ENCODE measurements at regions not wholly inside any gene's neighbourhood (a gene's known extent, or its start where the extent isn't known, plus 50 kb on each side); places are given as distances from the start of the nearest gene placed in this dataset.

- TF ChIP-seq CTCF (IDR thresholded peaks at IDR 0.05; ENCODE audit: low read depth, low read length, missing input control) = no peak
- TF ChIP-seq HNF4A (conservative IDR thresholded peaks at IDR 0.05) = no peak
- TF ChIP-seq TAF1 (conservative IDR thresholded peaks at IDR 0.05) = no peak
Observed at GRCh38 chr3:177306252-177306651, 109.0 kb upstream of the TBL1XR1 start (continued).

GRCh38 chr3:177307391-177307790, 110.1 kb upstream of the TBL1XR1 start:
- WGBS = 86% methylated on average over 4 of the region's 4 CpGs
- TF ChIP-seq ZBTB33 (IDR thresholded peaks at IDR 0.05) (no peak), RXRA (IDR thresholded peaks at IDR 0.05) (no peak), ATF3 (IDR thresholded peaks at IDR 0.05) (no peak), EGR1 (IDR thresholded peaks at IDR 0.05; ENCODE audit: low read depth in 2 of 2) (no peak), NR2F2 (IDR thresholded peaks at IDR 0.05) (no peak), CTCF (IDR thresholded peaks at IDR 0.05; ENCODE audit: low read depth, low read length, missing input control) (no peak), GABPA (IDR thresholded peaks at IDR 0.05 in 1 of 2, conservative IDR thresholded peaks at IDR 0.05 in 1 of 2) (no peak), FOXA2 (IDR thresholded peaks at IDR 0.05) (no peak), RAD21 (IDR thresholded peaks at IDR 0.05) (peak in 1 of 2 donors; percentile 6)
- DNase-seq (ENCODE audit: low spot score) = no peak

GRCh38 chr3:177307826-177308225, 110.5 kb upstream of the TBL1XR1 start:
- Histone ChIP-seq H3K27me3 (ENCODE audit: control insufficient read depth in 4 of 4, insufficient read depth in 4 of 4, low read length in 3 of 4) (no peaks in the 10 kb centered on the region), H3K4me1 (ENCODE audit: control insufficient read depth in 4 of 4, insufficient read depth in 4 of 4, low read length in 3 of 4) (no peaks in the 10 kb centered on the region), H3K4me3 (ENCODE audit: low read depth in 1 of 3, low read length in 3 of 3) (no peak overlapping the region), H3K9me3 (ENCODE audit: control insufficient read depth in 4 of 4, low read length in 3 of 4) (no peaks in the 10 kb centered on the region), H3K9ac (ENCODE audit: low read depth in 1 of 2, low read length in 2 of 2) (no peak overlapping the region), H3K27ac (ENCODE audit: low read depth in 1 of 2, low read length in 2 of 2) (no peak overlapping the region), H3K36me3 (ENCODE audit: control insufficient read depth in 4 of 4, insufficient read depth in 3 of 4, low read depth in 1 of 4, low read length in 3 of 4) (no peaks in the 10 kb centered on the region)
- WGBS = 94% methylated on average over 5 of the region's 5 CpGs
- DNase-seq (ENCODE audit: low spot score) = no peak
- TF ChIP-seq FOXA1 (IDR thresholded peaks at IDR 0.05) = no peak
- no peak for TF ChIP-seq EGR1 (IDR thresholded peaks at IDR 0.05; ENCODE audit: low read depth in 2 of 2)
- TF ChIP-seq ATF3 (IDR thresholded peaks at IDR 0.05) = no peak
- TF ChIP-seq CTCF (IDR thresholded peaks at IDR 0.05; ENCODE audit: low read depth, low read length, missing input control) = no peak
- TF ChIP-seq HNF4A (conservative IDR thresholded peaks at IDR 0.05) = no peak
- TF ChIP-seq SP1 (IDR thresholded peaks at IDR 0.05) = no peak
- no peak for TF ChIP-seq YY1 (IDR thresholded peaks at IDR 0.05)
- TF ChIP-seq JUND (IDR thresholded peaks at IDR 0.05) = no peak
- no peak for TF ChIP-seq RXRA (IDR thresholded peaks at IDR 0.05)
- no peak for TF ChIP-seq ZBTB33 (IDR thresholded peaks at IDR 0.05)
- TF ChIP-seq RAD21 (IDR thresholded peaks at IDR 0.05) = no peak
- TF ChIP-seq MAX (IDR thresholded peaks at IDR 0.05) = no peak
- TF ChIP-seq GABPA (IDR thresholded peaks at IDR 0.05 in 1 of 2, conservative IDR thresholded peaks at IDR 0.05 in 1 of 2) = no peak
- no peak for TF ChIP-seq TAF1 (conservative IDR thresholded peaks at IDR 0.05)
- no peak for TF ChIP-seq NR2F2 (IDR thresholded peaks at IDR 0.05)
- TF ChIP-seq HNF4G (IDR thresholded peaks at IDR 0.05) = no peak
- TF ChIP-seq FOXA2 (IDR thresholded peaks at IDR 0.05) = no peak

More at GRCh38 chr3:177307391-177307790, 110.1 kb upstream of the TBL1XR1 start:
- Histone ChIP-seq H3K36me3 (ENCODE audit: control insufficient read depth in 4 of 4, insufficient read depth in 3 of 4, low read depth in 1 of 4, low read length in 3 of 4) (no peaks in the 10 kb centered on the region), H3K4me3 (ENCODE audit: low read depth in 1 of 3, low read length in 3 of 3) (no peak overlapping the region), H3K4me1 (ENCODE audit: control insufficient read depth in 4 of 4, insufficient read depth in 4 of 4, low read length in 3 of 4) (no peaks in the 10 kb centered on the region), H3K9ac (ENCODE audit: low read depth in 1 of 2, low read length in 2 of 2) (no peak overlapping the region), H3K9me3 (ENCODE audit: control insufficient read depth in 4 of 4, low read length in 3 of 4) (no peaks in the 10 kb centered on the region), H3K27ac (ENCODE audit: low read depth in 1 of 2, low read length in 2 of 2) (no peak overlapping the region), H3K27me3 (ENCODE audit: control insufficient read depth in 4 of 4, insufficient read depth in 4 of 4, low read length in 3 of 4) (no peaks in the 10 kb centered on the region)
